ENCODE measurements at regions not wholly inside any gene's neighbourhood (a gene's known extent, or its start where the extent isn't known, plus 50 kb on each side); places are given as distances from the start of the nearest gene placed in this dataset.
"Not testable (repeated sequence)": the region's sequence is repeated elsewhere in the genome, so short reads cannot be mapped to it uniquely, and the experiment has no call there.

GRCh38 chrX:19198473-19198872 is 76.2 kb upstream of the ADGRG2 start:
- TF ChIP-seq POLR2A (IDR thresholded peaks at IDR 0.05; ENCODE audit: low read length) (no peak), GATA1 (IDR thresholded peaks at IDR 0.05; ENCODE audit: low read depth, low read length) (no peak)
- no peak for DNase-seq

- TF ChIP-seq POLR2A (IDR thresholded peaks at IDR 0.05; ENCODE audit: low read length) (no peak), GATA1 (IDR thresholded peaks at IDR 0.05; ENCODE audit: low read depth, low read length) (no peak)
- no peak for DNase-seq
Observed at GRCh38 chrX:19202171-19202570, 79.9 kb upstream of the ADGRG2 start.

DNA sequence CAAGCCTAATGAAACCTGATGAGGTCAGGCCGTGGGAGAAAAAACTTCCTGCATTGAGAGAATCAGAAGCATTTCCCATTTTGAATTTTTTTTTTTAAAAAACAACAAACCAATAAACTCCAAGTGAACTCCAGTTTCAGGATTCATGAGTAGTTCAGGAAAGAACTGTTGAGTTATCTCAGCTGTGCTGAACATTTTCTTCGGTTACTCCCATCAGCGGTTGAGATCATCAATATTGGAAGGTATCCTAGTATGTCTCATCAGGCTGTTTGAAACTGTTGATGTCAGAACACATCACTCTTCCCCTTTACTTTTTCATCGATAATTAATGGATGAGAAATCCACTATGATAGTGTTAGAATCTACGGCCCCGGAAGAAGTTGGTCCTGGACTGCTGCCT is 82.4 kb upstream of the ADGRG2 start:
- no peak for TF ChIP-seq GATA1 (IDR thresholded peaks at IDR 0.05; ENCODE audit: low read depth, low read length)
- no peak for TF ChIP-seq POLR2A (IDR thresholded peaks at IDR 0.05; ENCODE audit: low read length)
- no peak for DNase-seq

- TF ChIP-seq POLR2A (IDR thresholded peaks at IDR 0.05; ENCODE audit: low read length): no peak
- TF ChIP-seq GATA1 (IDR thresholded peaks at IDR 0.05; ENCODE audit: low read depth, low read length): no peak
- DNase-seq: no peak
Observed at GRCh38 chrX:19212037-19212436, 89.8 kb upstream of the ADGRG2 start.

DNA sequence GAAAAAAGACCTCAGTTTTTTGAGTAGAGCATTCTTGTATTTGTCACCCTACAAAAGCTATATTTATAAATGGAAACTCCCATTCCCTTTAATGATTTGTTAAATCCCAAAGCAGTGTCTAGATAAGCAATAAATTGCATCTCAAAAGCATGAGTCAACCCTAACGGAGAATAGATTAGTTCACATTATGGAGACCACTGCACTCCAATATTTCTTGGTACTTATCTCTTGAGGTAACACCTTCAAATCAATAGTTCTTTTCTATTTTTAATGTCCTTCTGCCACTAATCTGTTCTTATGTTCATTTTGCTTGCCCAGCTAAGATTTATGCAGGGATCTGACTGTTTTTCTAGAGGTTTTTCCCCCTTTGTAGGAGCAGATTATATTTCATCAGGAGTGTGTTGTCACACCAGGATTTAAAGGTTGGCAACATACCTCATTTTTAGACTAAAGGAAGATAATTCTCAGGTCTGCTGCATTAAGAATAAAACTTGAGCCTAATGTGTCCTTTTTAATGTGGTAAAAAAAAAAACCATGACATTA is 91.4 kb upstream of the ADGRG2 start:
- no peak for DNase-seq
- TF ChIP-seq GATA1 (IDR thresholded peaks at IDR 0.05; ENCODE audit: low read depth, low read length): no peak
- no peak for TF ChIP-seq POLR2A (IDR thresholded peaks at IDR 0.05; ENCODE audit: low read length)

GRCh38 chrX:19214311-19214710 is 92.0 kb upstream of the ADGRG2 start:
- no peak for DNase-seq
- no peak for TF ChIP-seq POLR2A (IDR thresholded peaks at IDR 0.05; ENCODE audit: low read length)
- no peak for TF ChIP-seq GATA1 (IDR thresholded peaks at IDR 0.05; ENCODE audit: low read depth, low read length)

DNA sequence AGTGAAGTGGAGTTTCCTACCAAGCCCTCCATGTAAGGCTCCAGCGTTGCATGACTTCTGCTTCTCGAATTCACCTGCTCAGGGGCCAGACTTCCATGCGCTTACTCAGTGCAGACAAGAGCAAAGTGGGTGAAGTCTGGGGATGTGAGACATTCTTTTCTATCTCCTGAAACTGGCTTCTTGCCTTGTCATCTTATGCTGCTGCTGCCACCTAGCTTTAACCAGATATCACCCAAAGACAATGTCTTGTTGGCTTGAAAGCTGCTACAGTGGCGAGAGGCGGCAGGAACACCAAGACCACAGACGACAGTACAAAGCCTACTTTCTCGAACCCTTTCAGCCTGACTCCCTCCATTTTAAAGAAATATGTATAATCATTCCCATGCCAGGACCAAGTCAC is 103.6 kb upstream of the ADGRG2 start:
- TF ChIP-seq GATA1 (IDR thresholded peaks at IDR 0.05; ENCODE audit: low read depth, low read length): no peak
- no peak for TF ChIP-seq POLR2A (IDR thresholded peaks at IDR 0.05; ENCODE audit: low read length)
- peak in 1 of 2 experiments; percentile 0 for DNase-seq

DNA sequence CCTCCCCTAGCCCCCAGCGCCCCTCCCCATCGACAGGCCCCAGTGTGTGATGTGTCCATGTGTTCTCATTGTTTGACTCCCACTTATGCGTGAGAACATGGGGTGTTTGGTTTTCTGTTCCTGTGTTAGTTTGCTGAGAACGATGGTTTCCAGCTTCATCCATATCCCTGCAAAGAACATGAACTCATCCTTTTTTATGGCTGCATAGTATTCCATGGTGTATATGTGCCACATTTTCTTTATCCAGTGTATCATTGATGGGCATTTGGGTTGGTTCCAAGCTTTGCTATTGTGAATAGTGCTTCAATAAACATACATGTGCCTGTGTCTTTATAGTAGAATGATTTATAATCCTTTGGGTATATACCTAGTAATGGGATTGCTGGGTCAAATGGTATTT is 107.6 kb upstream of the ADGRG2 start:
- not testable (repeated sequence) for DNase-seq

- no peak for DNase-seq
- TF ChIP-seq POLR2A (IDR thresholded peaks at IDR 0.05; ENCODE audit: low read length) (no peak), GATA1 (IDR thresholded peaks at IDR 0.05; ENCODE audit: low read depth, low read length) (no peak)
Observed at GRCh38 chrX:19237901-19238300, 105.8 kb upstream of the PDHA1 start.

GRCh38 chrX:19243431-19243830 is 100.3 kb upstream of the PDHA1 start:
- TF ChIP-seq GATA1 (IDR thresholded peaks at IDR 0.05; ENCODE audit: low read depth, low read length): no peak
- no peak for TF ChIP-seq POLR2A (IDR thresholded peaks at IDR 0.05; ENCODE audit: low read length)

GRCh38 chrX:19244921-19245320 is 98.8 kb upstream of the PDHA1 start:
- DNase-seq: not testable (repeated sequence)

More at GRCh38 chrX:19243431-19243830, 100.3 kb upstream of the PDHA1 start:
- DNase-seq: no peak

DNA sequence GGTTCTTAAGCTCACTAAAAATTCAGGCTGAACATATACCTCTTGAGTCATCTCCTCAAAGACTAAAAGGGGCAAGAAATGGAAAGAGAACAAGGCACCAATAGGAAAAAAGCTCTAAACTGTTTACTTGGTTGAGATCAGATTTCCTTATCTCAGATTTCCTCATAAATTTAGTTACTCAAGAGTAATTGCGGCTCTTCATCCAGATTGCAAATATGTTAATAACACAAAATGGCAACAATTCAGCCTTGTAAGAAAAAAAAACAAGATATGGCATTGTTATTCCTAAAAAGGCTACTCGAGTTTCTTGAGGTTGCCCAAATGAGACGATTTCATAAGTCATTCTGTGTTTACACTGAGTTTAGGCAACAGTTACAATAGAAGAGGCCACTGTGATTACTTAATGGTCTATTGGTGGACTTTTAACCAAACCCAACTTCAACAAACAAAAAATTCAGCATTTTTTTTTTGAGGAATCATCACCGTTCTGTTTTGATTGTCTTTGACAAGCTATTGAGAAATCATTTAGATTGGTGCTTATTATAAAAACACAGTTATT is 97.9 kb upstream of the PDHA1 start:
- DNase-seq: no peak
- TF ChIP-seq POLR2A (IDR thresholded peaks at IDR 0.05; ENCODE audit: low read length): no peak
- no peak for TF ChIP-seq GATA1 (IDR thresholded peaks at IDR 0.05; ENCODE audit: low read depth, low read length)

GRCh38 chrX:19256986-19257385 is 86.7 kb upstream of the PDHA1 start:
- TF ChIP-seq GATA1 (IDR thresholded peaks at IDR 0.05; ENCODE audit: low read depth, low read length) (no peak), POLR2A (IDR thresholded peaks at IDR 0.05; ENCODE audit: low read length) (no peak)
- DNase-seq: no peak

DNA sequence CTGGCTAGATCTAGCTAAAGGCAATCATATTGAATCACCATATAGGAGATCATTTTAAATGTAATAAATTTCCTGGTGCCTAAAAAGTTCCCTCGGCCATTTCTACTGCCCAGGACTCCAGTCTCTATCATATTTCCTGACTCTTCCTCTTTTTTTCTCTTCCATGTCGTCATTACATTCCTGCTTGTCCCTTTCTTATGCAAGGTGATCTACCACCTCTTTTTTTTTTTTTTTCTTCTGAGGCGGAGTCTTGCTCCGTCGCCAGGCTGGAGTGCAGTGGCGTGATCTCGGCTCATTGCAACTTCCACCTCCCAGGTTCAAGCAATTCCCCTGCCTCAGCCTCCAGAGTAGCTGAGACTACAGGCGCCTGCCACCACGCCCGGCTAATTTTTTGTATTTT is 82.7 kb upstream of the PDHA1 start:
- not testable (repeated sequence) for DNase-seq

DNA sequence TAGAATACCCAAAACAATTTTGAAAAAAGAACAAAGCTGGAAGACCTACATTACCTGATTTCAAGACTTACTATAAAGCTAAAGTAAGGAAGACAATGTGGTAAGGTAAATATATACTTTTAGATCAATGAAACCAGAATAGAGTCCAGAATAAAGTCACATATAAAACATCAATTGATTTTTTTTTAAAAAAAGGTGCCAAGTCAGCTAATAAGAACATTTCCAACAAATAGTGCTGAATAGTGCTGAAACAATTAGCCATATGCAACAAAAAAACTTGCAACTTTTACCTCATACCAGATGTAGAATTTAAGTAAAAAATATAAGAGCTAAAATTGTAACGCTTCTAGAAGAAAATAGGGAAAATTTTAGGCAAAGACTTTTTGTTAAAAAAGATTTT is 73.0 kb upstream of the PDHA1 start:
- TF ChIP-seq GATA1 (IDR thresholded peaks at IDR 0.05; ENCODE audit: low read depth, low read length): no peak
- no peak for TF ChIP-seq POLR2A (IDR thresholded peaks at IDR 0.05; ENCODE audit: low read length)
- no peak for DNase-seq

- DNase-seq: no peak
- no peak for TF ChIP-seq POLR2A (IDR thresholded peaks at IDR 0.05; ENCODE audit: low read length)
- no peak for TF ChIP-seq GATA1 (IDR thresholded peaks at IDR 0.05; ENCODE audit: low read depth, low read length)
Observed at GRCh38 chrX:19272452-19272851, 71.3 kb upstream of the PDHA1 start.
